Skin epidermis (tissue), 12 donors: ENCODE measurements at regions not wholly inside any gene's neighbourhood (a gene's known extent, or its start where the extent isn't known, plus 50 kb on each side); places are given as distances from the start of the nearest gene placed in this dataset.

ENCODE experiments used
- H3K27ac ChIP-seq, 21 experiments: fragments of 200-600 bp; sonication (generic) in 11 of 21; one replicate each; pipeline ENCODE4 v1.5.0; 2020; ENCODE audit warnings: mild to moderate bottlenecking in 3 of 21, inconsistent platforms in 2 of 21, moderate library complexity in 2 of 21
- H3K4me3 ChIP-seq, 7 experiments: fragments of 200-600 bp; sonication (generic) in 2 of 7; one replicate each; pipeline ENCODE4 v1.5.0; 2020; ENCODE audit warnings: inconsistent platforms in 2 of 7, mild to moderate bottlenecking in 2 of 7, moderate library complexity in 1 of 7

- Histone ChIP-seq H3K27ac (no peak overlapping the region), H3K4me3 (no peak overlapping the region)
Measured at GRCh38 chr1:208787219-208787618, 543.0 kb upstream of the PLXNA2 start.

GRCh38 chr1:208788013-208788540, 543.9 kb upstream of the PLXNA2 start:
- Histone ChIP-seq H3K27ac (no peak overlapping the region), H3K4me3 (no peak overlapping the region)

- no peak overlapping the region for H3K27ac ChIP-seq
- H3K4me3 ChIP-seq = no peak overlapping the region
Measured at GRCh38 chr1:208791456-208791855, 547.3 kb upstream of the PLXNA2 start.

GRCh38 chr1:208793861-208794345, 549.7 kb upstream of the PLXNA2 start:
- H3K4me3 ChIP-seq = no peak overlapping the region
- no peak overlapping the region for H3K27ac ChIP-seq

- Histone ChIP-seq H3K4me3 (no peak overlapping the region), H3K27ac (no peak overlapping the region)
Measured at GRCh38 chr1:208799186-208799585, 555.0 kb upstream of the PLXNA2 start.

GRCh38 chr1:208803011-208803811, 559.0 kb upstream of the PLXNA2 start:
- Histone ChIP-seq H3K27ac (no peak overlapping the region), H3K4me3 (no peak overlapping the region)

GRCh38 chr1:208807446-208808127, 563.4 kb upstream of the PLXNA2 start:
- H3K27ac ChIP-seq = peak overlapping the region in 2 of 21 experiments; percentile 43 to 51

GRCh38 chr1:208808301-208808700, 564.1 kb upstream of the PLXNA2 start:
- H3K4me3 ChIP-seq = no peak overlapping the region
- peak overlapping the region in 1 of 21 experiments; percentile 51 for H3K27ac ChIP-seq

More at GRCh38 chr1:208807446-208808127, 563.4 kb upstream of the PLXNA2 start:
- no peak overlapping the region for H3K4me3 ChIP-seq

GRCh38 chr1:208809876-208810275, 565.7 kb upstream of the PLXNA2 start:
- Histone ChIP-seq H3K27ac (no peak overlapping the region), H3K4me3 (no peak overlapping the region)

GRCh38 chr1:208818770-208819445, 574.7 kb upstream of the PLXNA2 start:
- H3K27ac ChIP-seq = no peak overlapping the region

GRCh38 chr1:208820580-208821212, 576.5 kb upstream of the PLXNA2 start:
- Histone ChIP-seq H3K27ac (no peak overlapping the region), H3K4me3 (no peak overlapping the region)

More at GRCh38 chr1:208818770-208819445, 574.7 kb upstream of the PLXNA2 start:
- H3K4me3 ChIP-seq = no peak overlapping the region

- no peak overlapping the region for H3K4me3 ChIP-seq
- no peak overlapping the region for H3K27ac ChIP-seq
Measured at GRCh38 chr1:208821939-208822338, 577.8 kb upstream of the PLXNA2 start.

GRCh38 chr1:208825300-208825699, 581.1 kb upstream of the PLXNA2 start:
- no peak overlapping the region for H3K4me3 ChIP-seq
- H3K27ac ChIP-seq = no peak overlapping the region

GRCh38 chr1:208829595-208829994, 585.4 kb upstream of the PLXNA2 start:
- H3K4me3 ChIP-seq = no peak overlapping the region
- no peak overlapping the region for H3K27ac ChIP-seq

- Histone ChIP-seq H3K27ac (no peak overlapping the region), H3K4me3 (no peak overlapping the region)
Measured at GRCh38 chr1:208834381-208835096, 590.4 kb upstream of the PLXNA2 start.

GRCh38 chr1:208835097-208835463, 590.9 kb upstream of the PLXNA2 start:
- Histone ChIP-seq H3K27ac (no peak overlapping the region), H3K4me3 (no peak overlapping the region)

GRCh38 chr1:208835781-208836180, 591.6 kb upstream of the PLXNA2 start:
- Histone ChIP-seq H3K27ac (no peak overlapping the region), H3K4me3 (no peak overlapping the region)

- Histone ChIP-seq H3K27ac (no peak overlapping the region), H3K4me3 (no peak overlapping the region)
Measured at GRCh38 chr1:208837242-208837641, 593.1 kb upstream of the PLXNA2 start.

GRCh38 chr1:208841436-208841835, 597.3 kb upstream of the PLXNA2 start:
- no peak overlapping the region for H3K27ac ChIP-seq
- no peak overlapping the region for H3K4me3 ChIP-seq
